HG03442 (cell line): ENCODE measurements at regions not wholly inside any gene's neighbourhood (a gene's known extent, or its start where the extent isn't known, plus 50 kb on each side); places are given as distances from the start of the nearest gene placed in this dataset.

ENCODE experiments used
- ATAC-seq: cut with Tn5 transposase; IDR thresholded peaks from one replicate; pipeline ENCODE4 v1.9.1; 2021; ENCODE audit warnings: mild to moderate bottlenecking, moderate library complexity; ENCODE audit not compliant: unreplicated experiment

- no peak for ATAC-seq
These were observed 254.6 kb downstream of the UACA start for GRCh38 chr15:70508561-70509281.

- no peak for ATAC-seq
These were observed 255.5 kb downstream of the UACA start for GRCh38 chr15:70507772-70508371.

- ATAC-seq, result no peak
These were observed 257.1 kb downstream of the UACA start for GRCh38 chr15:70505936-70506912.

- ATAC-seq, result no peak
These were observed 257.9 kb downstream of the UACA start for GRCh38 chr15:70505411-70505919.

- ATAC-seq, result no peak
These were observed 258.4 kb downstream of the UACA start for GRCh38 chr15:70504988-70505387.

- ATAC-seq, result peak; percentile 39
These were observed 258.9 kb downstream of the UACA start for GRCh38 chr15:70504299-70504951.

- ATAC-seq, result no peak
These were observed 259.5 kb downstream of the UACA start for GRCh38 chr15:70503798-70504298.

- peak; percentile 32 for ATAC-seq
These were observed 260.1 kb downstream of the UACA start for GRCh38 chr15:70503073-70503745.

- ATAC-seq, result no peak
These were observed 260.8 kb downstream of the UACA start for GRCh38 chr15:70502529-70502928.

- no peak for ATAC-seq
These were observed 261.5 kb downstream of the UACA start for GRCh38 chr15:70501849-70502248.

GRCh38 chr15:70501121-70501727 is 262.1 kb downstream of the UACA start:
- ATAC-seq, result no peak

- no peak for ATAC-seq
These were observed 263.6 kb downstream of the UACA start for GRCh38 chr15:70499791-70500190.

- ATAC-seq, result no peak
These were observed 265.2 kb downstream of the UACA start for GRCh38 chr15:70498096-70498626.

- ATAC-seq, result no peak
These were observed 265.7 kb downstream of the UACA start for GRCh38 chr15:70497661-70498060.

- ATAC-seq, result no peak
These were observed 267.3 kb downstream of the UACA start for GRCh38 chr15:70495991-70496599.

GRCh38 chr15:70494852-70495571 is 268.3 kb downstream of the UACA start:
- no peak for ATAC-seq

GRCh38 chr15:70494517-70494851 is 268.9 kb downstream of the UACA start:
- no peak for ATAC-seq

GRCh38 chr15:70493787-70494516 is 269.4 kb downstream of the UACA start:
- ATAC-seq, result no peak
